HS-5 (cell line): ENCODE measurements at regions not wholly inside any gene's neighbourhood (a gene's known extent, or its start where the extent isn't known, plus 50 kb on each side); places are given as distances from the start of the nearest gene placed in this dataset.
"Not testable (repeated sequence)": the region's sequence is repeated elsewhere in the genome, so short reads cannot be mapped to it uniquely, and the experiment has no call there.

Experiments
- DNase-seq: peaks from one replicate; pipeline ENCODE4 v3.0.0-alpha.2; 2012; ENCODE audit warnings: low read depth

- no peak for DNase-seq
These were observed 533.1 kb downstream of the AGTPBP1 start for GRCh38 chr9:85208666-85209065.

DNA sequence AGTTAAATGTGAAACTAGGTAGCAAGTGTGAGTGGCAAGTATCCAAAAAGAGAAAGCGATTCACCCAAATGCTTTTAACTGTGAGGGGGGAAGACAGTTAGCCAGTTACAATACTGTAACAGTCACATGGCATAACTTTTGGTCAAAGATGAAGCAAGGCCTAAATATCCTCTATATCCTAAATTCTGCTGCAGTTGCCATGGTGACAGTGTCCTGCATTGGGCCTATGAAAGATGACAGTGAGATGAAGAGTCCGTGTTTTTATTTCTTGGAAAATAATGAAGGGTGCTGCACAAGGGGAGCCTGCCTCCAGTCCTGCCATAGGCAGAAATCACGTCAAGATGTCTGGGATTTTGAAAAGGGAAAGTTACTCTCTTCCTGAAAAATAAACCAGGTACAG is 534.6 kb downstream of the NTRK2 start:
- DNase-seq: no peak

- no peak for DNase-seq
These were observed 533.1 kb downstream of the NTRK2 start for GRCh38 chr9:85202596-85202995.

DNA sequence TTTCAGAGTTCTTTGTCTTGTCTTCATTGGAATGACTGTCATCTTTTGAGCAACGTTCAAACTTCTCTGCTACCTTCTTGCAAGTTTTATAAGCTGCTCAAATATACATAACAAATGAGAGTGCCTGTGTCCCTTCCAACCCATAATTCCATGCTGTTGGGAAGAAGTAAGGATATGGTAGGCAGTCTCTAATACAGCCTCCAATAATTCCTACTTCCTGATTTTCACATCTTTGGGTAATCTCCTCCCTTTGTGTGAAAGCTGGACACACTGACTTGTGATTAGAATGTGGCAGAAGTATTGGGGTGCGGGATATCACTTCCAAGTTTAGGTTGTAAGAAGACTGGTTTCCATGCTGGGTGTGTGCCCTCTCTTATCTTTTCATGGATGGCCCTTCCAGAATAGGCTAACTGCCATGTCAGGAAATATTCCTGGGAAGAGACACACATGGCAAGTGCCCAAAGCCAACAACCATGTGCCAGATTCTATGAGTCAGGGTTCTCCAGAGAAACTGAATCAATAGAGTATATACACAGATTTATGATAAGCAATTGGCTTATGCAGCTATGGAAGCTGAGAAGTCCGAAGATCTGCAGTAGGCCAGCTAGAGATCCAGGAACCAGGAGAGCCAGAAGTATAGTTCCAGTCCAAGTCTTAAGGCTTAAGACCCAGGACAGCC is 531.3 kb downstream of the NTRK2 start:
- DNase-seq: no peak

DNA sequence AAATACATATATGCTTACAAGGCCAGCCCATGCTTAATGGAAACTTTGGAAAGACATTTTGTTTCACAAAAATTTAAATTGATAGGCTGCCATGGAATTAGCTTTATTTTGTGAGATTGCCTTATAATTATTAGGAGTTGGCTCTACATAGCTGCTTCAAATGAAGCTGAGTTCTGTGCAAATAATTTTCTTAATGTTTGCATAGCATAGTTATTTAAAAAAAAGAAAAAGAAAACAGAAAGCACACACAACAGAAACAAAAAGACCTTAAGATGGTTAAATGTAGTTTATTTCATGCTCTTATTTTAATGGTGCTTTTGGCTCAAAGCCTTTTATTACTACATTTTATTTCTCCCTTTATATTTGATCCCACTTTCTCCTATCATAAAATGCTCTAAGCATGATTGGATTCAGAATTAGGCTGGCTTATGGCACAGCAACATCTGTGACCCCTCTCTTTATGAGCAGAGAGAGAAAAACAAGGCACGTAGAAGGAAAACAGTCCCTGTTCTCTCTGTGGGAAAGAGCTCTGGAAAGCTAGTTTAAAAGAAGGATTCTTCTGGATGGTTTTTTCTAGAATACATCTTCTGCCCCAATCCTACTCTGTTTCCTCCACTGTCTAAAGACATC is 530.5 kb downstream of the NTRK2 start:
- no peak for DNase-seq

- DNase-seq: no peak
These were observed 523.2 kb downstream of the NTRK2 start for GRCh38 chr9:85192750-85193149.

- DNase-seq: no peak
These were observed 516.7 kb downstream of the NTRK2 start for GRCh38 chr9:85186218-85186585.

DNA sequence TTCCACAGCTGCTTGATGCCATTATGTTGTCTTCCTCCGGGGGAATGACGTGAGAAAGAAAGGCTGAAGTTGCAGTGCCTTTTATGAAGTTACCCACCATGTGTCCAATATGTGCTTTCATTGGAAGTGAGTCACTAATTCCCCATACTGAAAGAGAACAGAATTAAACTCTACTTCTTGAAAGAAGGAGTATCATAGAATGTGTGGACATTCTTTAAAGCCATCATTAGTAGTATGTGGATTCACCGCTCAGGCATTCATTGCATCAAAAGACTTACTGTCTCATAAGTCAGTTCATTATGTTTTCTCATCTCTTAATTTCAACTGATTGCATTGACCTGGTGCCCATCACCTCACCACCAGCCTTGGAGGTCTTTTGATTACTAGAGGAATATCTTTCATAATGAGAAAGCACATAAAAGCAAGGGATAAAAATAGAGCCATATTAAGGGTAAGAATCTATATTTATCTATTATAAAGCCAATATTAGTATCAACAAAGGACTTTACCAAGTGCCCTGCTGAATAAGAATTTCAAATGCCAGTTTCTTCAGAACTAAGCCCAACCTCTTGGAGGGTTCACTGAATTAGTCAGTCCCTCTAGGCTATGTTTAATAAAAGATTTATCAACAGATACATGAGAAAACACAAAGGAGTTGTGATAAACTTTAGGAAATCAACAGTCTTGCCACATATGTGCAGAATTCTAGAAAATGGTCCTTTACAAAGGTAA is 516.1 kb downstream of the NTRK2 start:
- DNase-seq: no peak

DNA sequence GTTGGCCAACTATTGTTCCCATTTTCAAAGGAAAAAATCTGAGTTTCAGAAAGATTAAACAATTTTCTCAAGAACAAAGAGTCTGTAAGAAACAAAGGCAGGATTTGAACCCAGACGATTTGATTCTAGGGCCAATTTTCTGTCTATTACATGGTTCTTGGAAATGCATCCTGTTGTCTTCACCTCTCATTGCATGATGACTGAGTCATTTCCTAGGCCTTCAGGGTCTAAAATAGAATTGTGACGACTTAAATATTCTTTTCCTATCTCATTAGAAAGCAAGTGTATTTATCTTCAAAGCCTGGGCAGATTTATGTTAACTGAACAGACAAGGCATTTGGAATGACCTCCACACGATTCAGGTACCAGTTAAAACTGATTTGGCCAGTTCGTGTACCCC is 512.9 kb downstream of the NTRK2 start:
- no peak for DNase-seq

DNA sequence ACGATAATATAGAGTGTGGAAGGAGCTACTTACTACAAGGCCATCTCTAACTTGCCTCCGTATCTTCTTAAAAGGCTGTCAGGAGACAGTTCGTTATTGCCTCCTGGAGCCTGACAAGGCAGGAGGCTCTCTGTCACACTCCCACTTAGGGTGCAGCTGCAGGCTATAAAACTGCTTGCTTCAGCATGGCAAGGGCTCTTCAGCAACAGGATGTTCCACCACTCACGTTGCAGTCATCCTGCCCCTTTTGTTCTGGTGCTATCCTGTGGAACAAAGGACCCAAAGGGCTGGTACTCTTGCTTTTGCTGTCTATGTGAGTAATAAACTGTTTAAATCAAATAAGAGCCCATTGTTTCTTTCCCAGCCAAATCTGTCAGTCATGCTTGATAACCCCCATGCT is 508.9 kb downstream of the NTRK2 start:
- DNase-seq: no peak

GRCh38 chr9:85173967-85174366 is 504.4 kb downstream of the NTRK2 start:
- DNase-seq: no peak

GRCh38 chr9:85172001-85172978 is 502.8 kb downstream of the NTRK2 start:
- DNase-seq: no peak

GRCh38 chr9:85171163-85171562 is 501.6 kb downstream of the NTRK2 start:
- DNase-seq: no peak

DNA sequence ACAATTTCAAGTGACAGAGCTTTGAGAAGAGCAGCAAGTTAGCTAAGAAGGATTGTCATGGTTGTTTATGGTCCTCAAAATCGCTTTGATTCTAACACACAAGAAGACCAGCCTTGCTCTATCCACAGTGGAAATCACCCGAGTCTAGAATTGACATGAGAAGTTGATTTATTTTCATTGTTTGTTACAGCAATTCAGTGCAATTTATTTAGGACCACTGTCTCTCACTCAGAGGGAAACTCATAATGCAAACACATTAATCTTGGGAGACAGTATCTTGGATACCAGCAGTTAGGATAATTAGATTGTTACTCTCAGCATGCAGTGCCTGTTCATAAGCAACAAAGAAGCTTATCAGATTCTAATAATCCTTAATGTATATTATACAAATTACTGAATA is 498.9 kb downstream of the NTRK2 start:
- no peak for DNase-seq

DNA sequence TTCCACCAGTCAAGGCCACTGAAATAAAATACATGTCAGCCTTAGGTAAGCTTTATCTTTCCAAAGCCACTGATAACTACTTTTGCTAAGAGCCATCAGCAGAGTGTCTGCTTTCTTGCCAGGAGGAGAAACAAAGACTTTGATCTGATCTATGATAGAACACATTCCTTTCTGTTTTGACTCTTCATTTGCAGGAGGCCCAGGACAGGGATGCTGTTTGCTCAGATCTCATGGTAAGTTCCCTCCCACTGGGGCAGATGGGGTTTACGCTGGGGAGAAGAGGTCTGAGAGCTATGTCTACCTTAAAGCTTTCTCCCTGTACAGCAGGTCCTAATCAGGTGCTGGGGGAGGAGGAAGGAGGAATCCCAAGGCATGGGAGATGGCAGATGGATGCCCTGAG is 497.6 kb downstream of the NTRK2 start:
- DNase-seq: no peak

DNA sequence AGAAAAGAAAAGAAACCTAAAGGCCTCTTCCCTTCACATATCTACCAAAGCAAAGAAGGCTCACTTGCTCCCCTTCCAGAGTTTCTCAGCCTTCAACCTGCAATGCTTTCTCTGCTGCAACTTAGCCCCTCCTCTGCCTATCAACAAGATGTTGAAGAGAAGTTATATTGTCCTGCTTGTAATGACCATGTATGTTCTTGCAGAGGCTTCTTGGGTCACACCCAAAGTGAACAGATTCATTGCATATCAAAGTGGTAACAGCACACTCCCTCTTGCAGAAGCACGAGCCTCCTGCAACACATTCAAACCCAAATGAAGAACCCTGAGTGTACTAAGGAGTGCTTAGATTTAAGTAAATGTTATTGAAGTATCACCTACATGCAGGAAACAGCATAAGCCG is 494.3 kb downstream of the NTRK2 start:
- DNase-seq: no peak

DNA sequence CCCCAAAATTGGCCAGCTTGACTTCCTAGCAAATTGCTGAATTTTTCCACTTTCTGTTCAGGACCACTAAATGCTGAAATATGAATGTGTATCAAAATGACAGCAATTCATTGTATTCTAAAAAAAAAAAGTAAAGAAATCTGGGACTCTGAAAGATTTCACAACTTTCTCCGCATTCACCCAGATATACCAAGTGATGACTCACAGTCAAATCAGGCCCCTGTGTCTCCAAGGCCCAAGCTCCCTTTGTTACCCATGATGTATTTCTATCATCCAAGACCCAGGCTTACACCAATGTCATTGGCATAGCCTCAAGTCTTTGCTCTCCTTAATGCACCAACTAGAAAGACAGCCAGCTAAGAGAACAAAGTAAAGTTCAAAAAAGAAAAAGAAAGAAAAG is 493.9 kb downstream of the NTRK2 start:
- DNase-seq: no peak

DNA sequence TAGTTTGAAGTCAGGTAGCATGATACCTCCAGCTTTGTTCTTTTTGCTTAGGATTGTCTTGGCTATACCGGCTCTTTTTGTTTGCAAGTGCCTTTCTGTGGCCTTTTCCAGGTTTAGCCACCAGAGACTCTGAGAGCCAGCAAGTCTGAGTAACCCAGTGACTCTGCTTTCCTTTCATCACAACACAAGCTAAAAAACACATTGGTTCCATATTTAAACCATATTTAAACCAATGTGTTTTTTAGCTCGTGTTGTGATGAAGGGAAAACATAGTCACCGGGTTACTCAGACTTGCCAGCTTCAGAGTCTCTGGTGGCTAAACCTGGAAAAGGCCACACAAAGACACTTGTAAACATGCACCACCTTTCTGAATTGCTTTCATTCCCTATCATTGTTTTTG is 493.3 kb downstream of the NTRK2 start:
- no peak for DNase-seq

DNA sequence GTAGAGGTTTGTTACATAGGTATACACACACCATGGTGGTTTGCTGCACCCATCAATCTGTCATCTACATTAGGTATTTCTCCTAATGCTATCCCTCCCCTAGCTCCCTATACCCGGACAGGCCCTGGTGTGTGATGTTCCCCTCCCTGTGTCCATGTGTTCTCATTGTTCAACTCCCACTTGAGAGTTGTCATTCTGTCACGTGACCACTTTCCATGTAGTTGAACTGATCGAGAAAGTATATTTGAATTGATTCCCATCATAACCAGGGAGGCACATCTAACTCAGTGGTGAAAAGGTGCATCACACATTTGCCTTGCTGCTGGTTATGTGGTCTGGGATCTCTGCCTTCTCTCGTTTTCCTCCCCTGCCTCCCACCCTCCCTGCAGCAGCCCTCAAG is 491.4 kb downstream of the NTRK2 start:
- DNase-seq: not testable (repeated sequence)

GRCh38 chr9:85158512-85158911 is 489.0 kb downstream of the NTRK2 start:
- no peak for DNase-seq

DNA sequence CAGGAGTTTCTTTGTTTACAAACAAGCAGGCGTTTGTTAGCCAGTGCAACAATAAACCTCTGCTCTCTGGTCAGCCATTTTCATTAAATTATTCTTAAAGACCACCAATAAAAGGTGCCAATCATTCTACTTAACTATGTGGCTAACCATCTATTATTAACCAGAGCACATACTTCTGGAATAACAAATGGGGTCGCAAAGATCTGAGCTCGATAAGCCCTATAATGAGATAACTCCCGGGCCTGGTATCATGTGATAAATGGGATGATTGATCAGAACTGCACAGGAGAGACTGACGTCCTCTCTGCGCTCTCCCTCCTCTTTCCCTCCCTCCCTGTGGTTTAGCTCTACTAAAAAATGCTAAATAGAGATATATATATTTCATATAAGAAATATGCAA is 488.2 kb downstream of the NTRK2 start:
- no peak for DNase-seq

- DNase-seq: no peak
These were observed 487.1 kb downstream of the NTRK2 start for GRCh38 chr9:85156652-85157051.
